Thyroid gland (tissue), 4 donors: ENCODE measurements at regions not wholly inside any gene's neighbourhood (a gene's known extent, or its start where the extent isn't known, plus 50 kb on each side); places are given as distances from the start of the nearest gene placed in this dataset.

Experiments
- CTCF ChIP-seq, 6 experiments: fragments of 200-600 bp in 3 of 6; fragments of 450-650 bp in 3 of 6; sonication (generic) in 3 of 6; IDR thresholded peaks; one replicate each; pipeline ENCODE4 v1.5.1; 2016 to 2019; ENCODE audit warnings: antibody characterized with exemption in 6 of 6, mild to moderate bottlenecking in 2 of 6, inconsistent platforms in 1 of 6, moderate library complexity in 1 of 6
- POLR2A ChIP-seq, 2 donors: fragments of 450-650 bp; IDR thresholded peaks; one replicate each; pipeline ENCODE4 v1.6.1; 2017; ENCODE audit warnings: antibody characterized with exemption in 2 of 2, mild to moderate bottlenecking in 2 of 2, moderate library complexity in 1 of 2

- no peak for TF ChIP-seq CTCF (IDR thresholded peaks at IDR 0.05)
- no peak for TF ChIP-seq POLR2A (IDR thresholded peaks at IDR 0.05)
Measured at GRCh38 chr4:186924723-186925122, 201.1 kb upstream of the FAT1 start.
